CD4-positive, alpha-beta T cell treated with Interleukin-12 subunit alpha and Interleukin-12 subunit beta, for 1 hour (primary cell): ENCODE measurements at regions not wholly inside any gene's neighbourhood (a gene's known extent, or its start where the extent isn't known, plus 50 kb on each side); places are given as distances from the start of the nearest gene placed in this dataset.

ENCODE experiments used
- DNase-seq: peaks from one replicate; pipeline ENCODE4 v3.0.0-alpha.2; 2020

DNA sequence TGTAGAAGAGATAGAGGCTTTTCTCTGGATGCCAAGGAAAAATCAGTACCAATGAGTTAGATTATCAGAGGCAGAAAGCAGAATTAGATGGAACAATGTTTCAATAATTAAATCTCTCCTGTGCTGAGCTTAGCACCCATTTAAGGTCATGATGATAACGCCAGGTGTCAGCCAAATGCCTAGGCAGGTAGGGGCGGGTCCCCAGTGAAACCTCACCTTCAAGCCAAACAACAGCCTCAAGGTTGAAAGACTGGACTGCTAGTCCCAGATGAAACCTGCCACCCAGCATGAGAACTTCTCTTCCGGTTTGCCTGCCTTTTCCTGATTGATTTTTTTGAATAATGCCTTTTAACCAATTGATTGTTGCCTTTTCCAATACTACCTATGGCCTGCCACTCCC lies 363.0 kb downstream of the PLOD2 start:
- no peak for DNase-seq

DNA sequence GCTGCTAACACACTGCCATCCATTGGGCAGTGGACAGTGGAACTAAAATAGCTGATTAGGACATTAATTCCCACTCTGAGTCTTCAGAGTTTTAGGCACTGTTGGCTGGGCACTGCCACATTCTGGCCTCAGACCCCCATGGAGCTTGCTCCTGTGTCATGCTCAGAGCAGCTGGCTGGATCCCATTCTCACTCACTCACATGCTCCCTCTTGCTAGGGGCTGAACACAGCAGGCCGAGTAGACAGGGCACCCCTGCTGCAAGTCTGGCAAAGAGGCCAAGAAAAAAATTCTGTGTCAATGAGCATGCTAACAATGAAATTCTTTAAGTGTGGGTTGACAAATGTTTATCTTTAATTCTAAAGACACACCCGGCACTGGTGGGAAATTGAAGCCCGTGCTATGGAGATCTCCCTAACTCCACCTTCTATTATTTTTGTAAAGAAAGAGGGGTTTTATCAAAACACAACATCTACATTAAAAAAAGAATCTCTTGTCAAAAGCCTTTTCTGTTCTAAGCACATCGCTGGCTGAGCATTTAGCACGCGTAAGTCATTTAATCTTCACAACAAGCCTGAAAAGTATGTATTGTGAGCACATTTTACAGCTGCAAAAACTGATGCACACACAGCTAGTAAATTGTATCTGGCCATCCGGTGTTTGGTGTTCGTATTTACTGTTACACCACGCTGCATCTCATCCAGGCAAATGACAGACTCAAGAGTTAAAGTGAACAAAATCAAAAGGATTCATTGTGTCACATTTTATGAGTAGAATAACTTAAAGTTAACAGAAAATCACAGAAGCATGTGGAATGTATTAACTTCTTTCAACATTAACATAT lies 362.1 kb downstream of the PLOD2 start:
- no peak for DNase-seq

DNA sequence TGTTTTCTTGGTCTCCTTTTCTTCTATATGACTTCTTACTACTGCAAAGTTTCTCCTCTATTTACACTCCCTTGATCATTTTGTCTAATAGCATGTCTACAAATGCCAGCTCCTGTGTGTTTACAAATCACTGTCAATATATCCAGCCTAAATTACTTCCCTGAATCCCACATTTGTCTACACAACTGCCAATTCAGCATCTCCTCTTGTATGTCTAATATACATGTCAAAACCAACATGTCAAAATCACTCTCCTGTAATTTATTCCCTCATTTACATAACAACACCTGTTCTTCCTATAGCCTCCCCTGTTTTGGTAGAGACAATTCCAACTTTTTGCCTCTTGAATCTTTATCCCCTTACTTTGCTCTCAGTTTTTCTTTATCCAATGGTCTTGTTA lies 359.3 kb downstream of the PLOD2 start:
- DNase-seq = no peak

DNA sequence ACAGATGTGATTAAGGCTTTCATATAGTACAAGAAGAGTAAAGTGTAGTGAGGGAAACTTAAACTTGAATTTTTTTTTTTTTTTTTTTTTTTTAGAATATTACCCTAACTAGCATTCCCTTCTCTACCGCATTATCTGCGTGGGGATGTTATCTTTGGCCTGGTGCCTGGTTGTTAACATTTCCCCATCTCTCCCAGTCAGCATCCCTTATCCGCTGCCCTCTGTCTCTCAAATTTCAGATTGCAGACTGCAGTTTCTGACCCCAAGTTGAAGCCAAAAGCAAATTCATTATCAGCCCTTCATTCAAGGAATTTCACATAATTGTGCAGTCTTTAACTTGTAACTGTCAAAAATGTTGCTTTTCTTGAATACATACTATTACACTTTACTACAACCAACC lies 353.0 kb downstream of the PLOD2 start:
- DNase-seq = no peak

DNA sequence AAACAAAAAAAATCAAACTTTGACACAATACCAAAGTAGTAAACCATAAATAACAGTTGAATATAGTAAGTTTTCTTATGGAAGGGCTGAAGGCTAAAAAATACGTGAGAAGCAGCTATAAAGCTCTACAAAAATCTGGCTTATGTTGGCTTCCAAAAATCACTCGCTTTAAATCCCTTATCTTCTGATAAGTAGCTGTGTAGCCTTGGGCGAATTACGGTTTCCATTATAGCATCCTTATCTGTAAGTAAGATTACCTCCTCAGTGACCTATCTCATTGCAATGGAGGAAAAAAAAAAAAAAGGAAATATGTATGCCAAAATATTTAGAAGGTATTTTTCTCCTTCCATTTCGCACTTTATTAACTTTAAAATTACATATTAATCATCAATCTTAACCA lies 348.6 kb downstream of the PLOD2 start:
- DNase-seq = no peak

DNA sequence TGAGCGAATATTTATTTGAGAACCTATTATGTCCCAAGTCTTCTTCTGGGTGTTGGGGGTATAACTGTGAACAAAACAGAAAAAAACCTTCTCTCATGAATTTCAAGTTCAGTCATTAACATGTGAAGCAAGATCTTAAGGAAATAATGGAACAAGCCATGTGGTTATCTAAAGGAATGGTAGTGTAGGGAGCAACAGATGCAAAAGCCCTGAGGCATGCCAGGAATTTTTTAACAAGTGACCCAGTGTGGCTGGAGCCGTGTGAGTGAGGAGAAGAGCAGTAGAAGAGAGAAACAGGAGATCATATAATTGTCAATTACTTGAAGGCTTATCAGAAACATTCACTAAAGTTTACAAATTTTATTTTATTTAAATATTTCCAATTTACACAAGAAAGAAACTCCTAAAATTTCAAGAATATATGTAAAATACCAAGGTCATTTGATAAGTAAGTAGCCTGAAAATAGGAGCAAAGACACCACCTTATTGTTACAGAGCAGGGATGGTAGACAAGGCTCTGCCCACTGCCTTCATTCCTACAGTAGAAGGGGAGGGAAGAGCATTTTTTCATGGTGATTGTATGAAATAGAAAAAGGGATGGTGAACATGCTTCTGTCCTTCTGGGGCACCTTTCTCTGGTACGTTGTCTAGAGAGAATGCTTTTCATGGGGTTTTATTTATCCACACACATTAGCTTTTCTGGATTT lies 345.1 kb downstream of the PLOD2 start:
- DNase-seq = no peak

DNA sequence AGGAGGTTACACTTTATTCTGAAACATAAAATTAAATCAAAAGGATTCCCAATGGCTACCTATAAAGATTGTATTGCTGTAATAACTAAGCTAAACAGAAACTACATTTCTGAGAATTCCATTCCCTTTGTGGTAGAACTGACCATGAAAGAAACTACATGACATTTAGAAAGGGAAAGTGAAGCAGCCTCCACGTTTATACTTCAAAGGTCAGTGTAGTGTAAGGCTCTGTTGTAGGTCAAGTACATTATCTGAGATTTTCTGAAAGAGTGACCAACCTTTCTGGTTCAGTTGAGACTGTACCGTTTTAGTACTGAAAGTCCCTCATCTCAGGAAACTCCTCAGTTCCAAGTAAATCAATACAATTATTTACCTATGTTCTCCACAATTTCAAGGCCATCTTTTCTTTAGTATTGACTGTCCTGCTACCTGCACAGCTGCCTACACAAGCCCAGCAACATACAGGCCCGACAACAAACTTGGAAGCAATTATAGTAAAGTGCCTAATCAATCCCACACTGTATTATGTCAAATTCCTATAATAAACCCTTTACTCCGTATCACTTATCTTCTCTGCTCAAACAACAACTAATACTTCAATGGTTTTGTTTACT lies 343.0 kb downstream of the PLOD2 start:
- no peak for DNase-seq

DNA sequence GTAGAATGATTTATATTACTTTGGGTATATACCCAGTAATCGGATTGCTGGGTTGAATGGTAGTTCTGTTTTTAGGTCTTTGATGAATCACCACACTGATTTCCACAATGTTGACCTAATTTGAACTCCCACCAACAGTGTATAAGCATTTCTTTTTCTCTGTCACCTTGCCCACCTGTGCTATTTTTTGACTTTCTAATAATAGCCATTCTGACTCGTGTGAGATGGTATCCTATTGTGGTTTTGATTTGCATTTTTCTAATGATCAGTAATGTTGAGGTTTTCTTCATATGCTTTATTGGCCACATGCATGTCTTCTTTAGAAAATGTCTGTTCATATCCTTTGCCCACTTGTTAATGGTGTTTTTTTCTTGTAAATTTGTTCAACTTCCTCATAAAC lies 340.8 kb downstream of the PLOD2 start:
- DNase-seq = no peak

DNA sequence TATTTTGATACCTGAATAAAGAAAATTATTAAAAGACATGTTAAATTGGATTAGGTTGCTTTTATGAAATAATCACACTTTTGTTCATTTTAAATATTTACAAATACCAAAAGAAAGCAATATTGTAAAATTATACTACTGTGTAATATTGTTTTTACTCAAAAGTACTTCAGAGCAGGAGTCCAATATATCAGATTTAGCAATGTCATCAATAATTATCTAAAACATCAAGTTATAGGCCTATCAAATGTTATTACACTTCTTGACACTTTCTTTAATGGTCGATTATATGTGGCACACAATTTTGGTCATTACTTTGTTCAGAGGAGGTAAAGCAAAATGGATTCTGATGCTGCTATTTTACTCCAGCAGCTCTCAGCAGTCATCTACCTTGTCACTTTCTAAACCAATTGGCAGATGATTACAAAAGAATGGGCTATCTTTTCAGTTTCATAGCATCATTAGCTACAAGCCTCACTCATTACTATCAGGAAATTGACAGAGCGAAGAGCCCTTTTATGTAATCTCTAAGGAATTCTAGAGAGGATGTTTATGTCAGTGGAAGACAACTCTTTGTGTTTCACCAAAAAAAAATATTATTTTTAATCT lies 318.6 kb downstream of the PLOD2 start:
- no peak for DNase-seq

DNA sequence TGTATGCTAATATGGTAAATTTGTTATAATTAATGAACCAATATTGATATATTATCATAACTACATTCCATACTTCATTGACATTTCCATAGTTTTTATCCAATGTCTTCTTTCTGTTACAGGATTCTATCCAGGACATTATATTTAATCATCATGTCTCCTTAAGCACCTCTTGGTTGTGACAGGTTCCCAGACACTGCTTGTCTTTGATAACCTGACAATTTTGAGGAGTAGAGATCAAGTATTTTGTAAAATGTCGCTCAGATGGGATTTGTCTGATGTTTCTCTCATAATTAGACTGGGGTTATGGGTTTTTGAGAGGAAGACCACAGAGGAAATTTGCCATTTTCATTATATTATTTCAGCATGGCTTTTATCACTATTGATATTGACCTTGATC lies 317.4 kb downstream of the PLOD2 start:
- DNase-seq = no peak

DNA sequence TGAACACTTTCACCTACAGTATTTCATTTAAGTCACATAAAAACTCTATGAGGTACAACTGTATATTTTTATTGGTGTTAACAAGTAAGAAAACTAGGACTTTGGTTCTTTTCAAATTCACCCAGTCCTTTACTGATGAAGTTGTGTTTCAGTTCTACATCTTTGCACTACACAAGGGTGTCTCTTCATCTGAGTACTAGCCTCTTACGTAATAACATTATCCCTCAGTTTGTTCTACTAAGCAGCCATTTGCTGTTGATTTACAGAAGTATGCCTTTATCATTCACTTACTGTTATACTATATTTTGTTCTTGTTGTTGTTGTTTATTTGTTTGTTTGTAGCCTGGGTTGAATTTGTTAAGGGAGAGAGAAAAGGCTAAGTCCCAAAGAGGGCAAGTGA lies 311.9 kb downstream of the PLOD2 start:
- no peak for DNase-seq

DNA sequence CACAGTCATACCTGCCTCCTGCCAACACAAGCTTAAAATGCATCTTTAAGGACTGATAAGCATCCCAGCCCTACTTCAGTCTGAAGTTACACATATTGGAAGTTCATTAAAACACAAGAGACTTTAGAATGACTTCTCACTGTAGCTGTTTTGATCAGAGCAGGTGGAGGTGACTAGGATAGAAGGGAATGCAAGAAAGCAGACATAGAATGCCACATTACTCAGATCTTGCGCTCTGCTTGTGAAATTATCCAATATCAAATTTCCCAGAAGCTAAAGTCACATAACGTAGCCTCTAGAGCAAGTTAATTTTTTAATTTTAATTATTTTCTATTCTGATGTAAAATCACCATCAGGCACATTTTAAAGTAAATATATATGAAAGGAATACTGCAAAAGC lies 306.5 kb downstream of the PLOD2 start:
- no peak for DNase-seq

DNA sequence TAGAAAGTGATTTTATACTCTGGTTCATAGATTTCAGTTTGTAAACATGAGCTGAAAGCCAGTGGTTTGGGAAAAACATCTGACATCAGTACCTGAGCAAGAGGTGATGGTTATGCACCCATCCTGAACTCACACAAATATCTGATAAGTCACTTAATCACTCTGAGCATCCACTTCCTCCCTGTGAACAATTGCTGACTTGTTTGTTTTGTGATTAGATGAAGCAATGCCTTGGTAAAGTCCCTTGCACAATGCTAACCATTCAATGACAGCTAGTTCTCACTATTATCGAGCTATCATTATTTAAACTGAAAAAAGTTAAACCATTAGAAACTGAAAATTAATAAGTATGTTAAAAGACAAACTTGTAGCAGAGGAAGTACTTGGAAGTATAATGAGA lies 303.0 kb downstream of the PLOD2 start:
- no peak for DNase-seq

DNA sequence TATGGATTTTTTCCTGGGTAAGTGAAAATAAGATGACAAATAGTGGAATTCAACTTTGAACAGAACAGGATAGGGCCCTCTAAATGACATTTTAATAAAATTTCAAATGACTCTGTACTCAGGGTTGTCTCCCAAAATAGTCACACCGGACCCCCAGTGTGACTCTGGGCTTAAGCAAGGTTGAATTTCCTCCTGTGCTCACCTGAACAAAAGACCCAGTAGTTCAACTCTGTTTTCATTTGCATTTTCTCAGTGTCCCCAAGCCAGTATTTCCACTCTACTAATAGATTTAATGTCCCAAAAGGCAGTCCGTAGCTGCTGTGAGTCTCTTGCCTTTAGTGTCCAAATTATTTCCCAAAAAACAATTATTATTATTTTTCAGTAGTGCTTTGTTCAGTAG lies 296.6 kb downstream of the PLOD2 start:
- DNase-seq = no peak

DNA sequence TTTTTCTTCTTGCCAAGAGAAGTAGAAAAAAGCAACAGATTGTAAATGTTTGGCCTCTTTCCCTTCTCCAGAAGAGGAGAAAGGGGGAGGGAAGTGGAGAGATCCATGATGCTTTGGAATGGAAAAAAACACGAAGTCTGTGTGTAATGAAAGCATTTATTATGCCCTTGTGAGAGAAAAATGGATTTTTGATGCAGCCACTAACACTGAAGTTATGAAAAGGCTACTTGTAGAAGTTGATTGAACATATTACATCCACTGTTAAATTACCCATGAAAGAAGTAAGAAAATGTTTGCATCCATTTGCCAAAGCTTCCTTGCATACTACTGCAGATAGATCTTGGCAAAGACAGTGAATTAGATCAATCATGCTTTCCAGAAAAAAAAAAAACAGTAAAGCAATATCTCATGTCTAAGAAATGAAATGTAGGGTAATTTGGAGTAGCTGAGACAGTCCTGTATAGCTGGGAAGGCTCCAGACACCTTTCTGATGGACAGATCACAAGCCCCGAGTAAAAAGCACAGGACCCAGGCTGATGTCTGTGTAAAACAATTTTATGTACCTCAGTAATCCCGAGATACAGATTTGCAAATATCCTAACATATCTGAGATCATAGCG lies 295.5 kb downstream of the PLOD2 start:
- DNase-seq = no peak

DNA sequence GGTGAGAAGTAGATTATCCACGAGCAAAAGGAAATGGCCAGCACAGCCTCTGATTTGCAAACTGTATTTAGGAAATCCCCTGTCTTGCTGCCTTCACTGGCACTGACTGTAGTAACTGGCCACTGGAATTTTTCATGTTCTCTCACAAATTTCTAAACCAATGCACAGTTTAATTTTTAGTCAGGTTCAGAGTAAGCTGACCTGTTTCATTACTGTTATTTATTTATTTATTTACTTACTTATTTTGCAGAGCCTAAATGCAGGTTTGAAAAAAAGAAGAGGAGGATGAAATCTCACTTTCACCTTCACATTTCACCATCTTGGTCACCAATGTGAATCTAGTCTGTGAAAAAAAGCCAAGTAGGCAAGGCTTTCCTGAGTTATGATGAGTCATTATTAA lies 291.0 kb downstream of the PLOD2 start:
- DNase-seq = no peak

DNA sequence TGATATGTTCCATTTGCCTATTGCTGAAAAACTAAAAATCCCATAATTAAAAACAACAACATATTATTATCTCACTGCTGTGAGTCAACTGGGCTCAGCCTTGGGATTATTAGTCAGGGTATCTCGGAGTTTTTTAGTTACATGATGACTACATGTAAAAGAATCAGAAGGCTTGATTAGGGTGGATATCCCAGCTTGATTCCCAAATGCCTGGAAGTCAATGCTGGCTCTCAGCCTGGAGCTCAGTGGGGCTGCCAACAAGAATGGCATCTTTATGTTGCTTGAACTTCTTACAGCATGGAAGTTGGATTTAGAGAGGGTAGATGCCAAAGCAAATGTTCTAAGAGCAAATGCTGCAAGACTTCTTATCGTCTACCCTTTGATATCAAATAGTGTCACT lies 278.5 kb downstream of the PLOD2 start:
- no peak for DNase-seq

DNA sequence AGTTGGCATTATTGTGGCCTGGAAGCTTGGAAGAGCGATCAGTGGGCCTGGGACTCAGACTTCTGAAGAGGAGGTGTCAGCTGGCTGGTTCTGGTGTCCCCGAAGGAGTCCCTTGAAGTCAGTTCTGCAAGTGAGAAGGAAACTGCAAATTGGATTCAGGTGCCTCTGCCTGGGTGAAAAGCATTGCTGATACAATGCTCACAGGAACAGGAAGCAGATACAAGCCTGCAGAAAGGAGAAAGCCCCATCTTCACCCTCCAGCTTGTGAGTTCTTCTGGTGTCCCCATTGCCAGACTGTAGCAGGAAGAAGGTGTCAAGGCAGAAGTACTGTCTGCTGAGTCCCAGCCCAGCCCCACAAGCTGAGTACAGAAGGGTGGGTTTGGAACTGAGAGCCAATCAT lies 271.3 kb downstream of the PLOD2 start:
- DNase-seq = no peak

DNA sequence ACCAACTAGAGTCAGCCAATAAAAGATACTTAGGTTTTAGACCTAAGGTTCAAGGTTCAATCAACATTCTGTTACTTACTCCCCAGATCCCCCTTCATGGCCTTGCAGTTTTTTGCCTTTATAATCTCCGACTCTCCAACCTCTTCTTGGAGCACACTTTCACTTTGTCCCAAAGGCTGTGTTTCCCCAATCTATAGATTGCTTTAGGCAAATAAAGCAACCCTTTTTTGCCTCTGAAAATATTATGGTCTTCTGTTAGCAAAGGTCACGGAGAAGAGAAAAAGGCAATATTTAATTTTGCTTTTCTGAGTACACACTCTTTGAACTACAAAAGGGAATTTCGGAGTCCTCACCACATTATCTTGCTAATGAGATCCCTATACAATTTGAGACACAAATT lies 268.1 kb downstream of the PLOD2 start:
- DNase-seq = no peak

DNA sequence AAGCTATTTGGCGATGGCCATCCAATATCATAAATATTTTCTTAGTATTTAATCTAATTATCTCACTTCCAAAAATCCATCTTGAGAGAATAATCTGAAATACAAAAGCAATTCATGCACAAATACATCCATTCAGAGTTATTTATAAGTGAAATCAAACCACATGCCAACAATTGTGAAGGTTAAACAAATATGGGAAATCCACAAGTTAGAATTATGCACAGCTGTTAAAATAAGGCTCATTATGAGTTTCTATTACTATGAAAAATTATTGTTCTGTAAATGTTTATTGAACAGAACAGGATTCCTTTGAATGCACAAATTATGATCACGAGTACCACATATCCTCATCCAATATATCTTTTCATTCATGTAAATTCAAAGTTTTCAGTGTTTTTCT lies 267.7 kb downstream of the PLOD2 start:
- no peak for DNase-seq

DNA sequence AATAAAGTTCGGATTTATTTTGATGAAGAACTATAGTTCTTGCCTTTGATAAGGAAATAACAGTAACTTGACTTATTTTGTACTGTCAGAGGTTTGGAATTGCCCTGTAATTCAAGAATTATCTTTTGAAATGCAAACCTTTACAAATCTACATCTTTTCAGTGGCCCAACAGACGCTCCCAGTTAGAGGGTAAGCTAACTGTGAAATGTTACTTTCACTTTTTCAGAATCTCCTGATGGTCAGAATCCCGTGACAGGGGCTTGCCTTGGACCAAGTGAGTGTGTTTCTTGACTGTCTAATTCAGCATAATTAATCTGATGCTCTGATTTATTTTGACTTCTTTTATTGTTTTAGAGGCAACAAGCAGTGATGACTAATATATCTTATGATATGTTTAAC lies 262.5 kb downstream of the PLOD2 start:
- DNase-seq = no peak

DNA sequence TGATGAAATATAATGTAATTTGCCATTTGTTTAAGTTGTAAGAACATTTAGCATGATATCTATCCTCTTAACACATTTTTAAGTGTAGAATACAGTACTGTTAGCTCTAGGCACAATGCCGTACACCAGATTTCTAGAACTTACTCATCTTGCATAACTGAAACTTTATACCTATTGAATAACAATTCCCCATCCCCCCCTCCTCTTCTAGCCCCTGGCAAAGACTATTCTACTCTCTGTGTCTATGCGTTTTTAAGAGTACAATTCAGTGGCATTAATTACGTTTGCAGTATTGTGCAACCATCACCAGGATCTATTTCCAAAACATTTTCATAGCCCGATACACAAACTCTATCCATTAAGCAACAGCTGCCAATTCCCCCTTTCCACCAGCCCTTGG lies 261.7 kb downstream of the PLOD2 start:
- no peak for DNase-seq

DNA sequence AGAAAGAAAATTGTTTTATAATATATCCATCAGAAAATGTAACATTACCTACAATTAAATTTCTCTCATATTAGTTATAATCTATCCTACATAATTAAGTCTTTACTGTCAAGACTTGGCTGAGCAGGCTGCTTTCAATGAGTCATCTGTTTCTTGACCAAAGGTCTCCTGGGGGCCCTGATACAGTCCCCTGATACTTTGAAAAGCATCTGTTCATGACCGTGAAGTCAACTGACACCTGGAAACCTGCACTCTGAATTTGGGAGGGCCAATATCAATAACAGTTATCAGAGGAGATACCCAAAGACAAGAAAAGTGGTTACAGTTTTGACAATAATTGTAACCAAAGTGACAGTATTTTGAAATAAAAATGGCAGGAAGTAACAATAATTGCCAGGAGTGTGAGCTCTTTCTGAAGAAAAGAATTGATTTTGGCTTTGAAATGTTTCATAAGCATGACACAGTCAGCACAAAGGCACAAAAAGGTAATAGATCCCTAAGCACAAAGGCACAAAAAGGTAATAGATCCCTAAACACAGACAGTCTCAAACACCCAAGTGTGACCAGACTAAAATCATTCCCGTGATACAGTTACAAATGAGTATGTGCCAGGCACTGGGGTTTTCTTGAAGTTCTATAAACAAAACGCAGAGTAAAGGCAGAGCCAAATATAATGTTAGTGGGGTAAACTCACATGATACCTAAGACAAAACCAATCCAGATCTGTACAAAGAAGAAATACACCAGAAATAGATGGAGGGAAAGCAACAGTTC lies 260.7 kb downstream of the PLOD2 start:
- no peak for DNase-seq
